GM18502 (cell line): ENCODE measurements at regions not wholly inside any gene's neighbourhood (a gene's known extent, or its start where the extent isn't known, plus 50 kb on each side); places are given as distances from the start of the nearest gene placed in this dataset.
"Not testable (repeated sequence)": the region's sequence is repeated elsewhere in the genome, so short reads cannot be mapped to it uniquely, and the experiment has no call there.

ENCODE experiments used
- ATAC-seq: cut with Tn5 transposase; IDR thresholded peaks from one replicate; pipeline ENCODE4 v1.9.1; 2021; ENCODE audit warnings: mild to moderate bottlenecking; ENCODE audit not compliant: unreplicated experiment, poor library complexity

- ATAC-seq, result no peak
Observed at GRCh38 chr10:8172604-8173003, 118.1 kb downstream of the GATA3 start.

- no peak for ATAC-seq
Observed at GRCh38 chr10:8173243-8173865, 118.9 kb downstream of the GATA3 start.

GRCh38 chr10:8173866-8174243 is 119.4 kb downstream of the GATA3 start:
- ATAC-seq, result no peak

GRCh38 chr10:8174762-8175161 is 120.3 kb downstream of the GATA3 start:
- ATAC-seq, result no peak

GRCh38 chr10:8177526-8177925 is 123.0 kb downstream of the GATA3 start:
- not testable (repeated sequence) for ATAC-seq

GRCh38 chr10:8179773-8180172 is 125.3 kb downstream of the GATA3 start:
- not testable (repeated sequence) for ATAC-seq

- no peak for ATAC-seq
Observed at GRCh38 chr10:8180360-8181109, 126.0 kb downstream of the GATA3 start.

- ATAC-seq, result no peak
Observed at GRCh38 chr10:8181496-8182157, 127.1 kb downstream of the GATA3 start.

- ATAC-seq, result no peak
Observed at GRCh38 chr10:8182806-8183205, 128.3 kb downstream of the GATA3 start.

GRCh38 chr10:8183241-8183704 is 128.8 kb downstream of the GATA3 start:
- peak; percentile 89 for ATAC-seq

GRCh38 chr10:8187171-8187666 is 132.7 kb downstream of the GATA3 start:
- ATAC-seq, result no peak

GRCh38 chr10:8189458-8189857 is 135.0 kb downstream of the GATA3 start:
- no peak for ATAC-seq

GRCh38 chr10:8192301-8192700 is 137.8 kb downstream of the GATA3 start:
- ATAC-seq, result no peak

- no peak for ATAC-seq
Observed at GRCh38 chr10:8193546-8193945, 139.1 kb downstream of the GATA3 start.

- ATAC-seq, result no peak
Observed at GRCh38 chr10:8194050-8194449, 139.6 kb downstream of the GATA3 start.

GRCh38 chr10:8206882-8207281 is 152.4 kb downstream of the GATA3 start:
- no peak for ATAC-seq

- ATAC-seq, result no peak
Observed at GRCh38 chr10:8211631-8212030, 157.1 kb downstream of the GATA3 start.

- no peak for ATAC-seq
Observed at GRCh38 chr10:8213735-8214134, 159.2 kb downstream of the GATA3 start.

GRCh38 chr10:8214587-8214986 is 160.1 kb downstream of the GATA3 start:
- no peak for ATAC-seq

GRCh38 chr10:8216893-8217292 is 162.4 kb downstream of the GATA3 start:
- ATAC-seq, result no peak

GRCh38 chr10:8221451-8221850 is 167.0 kb downstream of the GATA3 start:
- no peak for ATAC-seq
